Activated CD4-positive, CD25-positive, alpha-beta regulatory T cell treated with anti-CD3 and anti-CD28 coated beads, Interleukin-2, amount 50 U/mL, for 24 hours (primary cell): ENCODE measurements at regions not wholly inside any gene's neighbourhood (a gene's known extent, or its start where the extent isn't known, plus 50 kb on each side); places are given as distances from the start of the nearest gene placed in this dataset.
A peak's percentile ranks its signal among the peaks of the same experiment; 100 is the strongest.

Experiments
- ATAC-seq, 2 donors: fragments of 150-1000 bp; cut with Tn5 transposase; one replicate each; pipeline ENCODE4 v1.10.0; 2021; ENCODE audit warnings: mild to moderate bottlenecking in 1 of 2, moderate library complexity in 1 of 2

DNA sequence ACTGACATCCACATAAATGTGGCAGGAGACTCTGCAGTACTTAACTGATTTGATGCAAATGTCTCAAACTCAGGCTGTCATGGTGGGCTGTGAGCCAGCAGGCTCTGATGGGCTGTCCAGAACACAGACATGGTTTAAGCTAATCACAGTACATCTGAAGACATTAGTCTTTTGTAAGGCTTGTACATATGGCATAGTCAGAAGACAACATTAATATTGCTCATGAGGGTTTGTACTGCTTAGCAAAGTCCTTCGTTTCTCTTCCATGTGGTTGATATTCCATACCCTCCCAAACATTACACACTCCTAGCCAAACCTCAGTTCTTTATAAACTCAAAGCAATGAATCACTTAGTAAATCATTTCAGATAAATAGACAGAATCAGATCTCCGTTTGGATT, 330.6 kb downstream of the RND3 start:
- ATAC-seq, result no peak

DNA sequence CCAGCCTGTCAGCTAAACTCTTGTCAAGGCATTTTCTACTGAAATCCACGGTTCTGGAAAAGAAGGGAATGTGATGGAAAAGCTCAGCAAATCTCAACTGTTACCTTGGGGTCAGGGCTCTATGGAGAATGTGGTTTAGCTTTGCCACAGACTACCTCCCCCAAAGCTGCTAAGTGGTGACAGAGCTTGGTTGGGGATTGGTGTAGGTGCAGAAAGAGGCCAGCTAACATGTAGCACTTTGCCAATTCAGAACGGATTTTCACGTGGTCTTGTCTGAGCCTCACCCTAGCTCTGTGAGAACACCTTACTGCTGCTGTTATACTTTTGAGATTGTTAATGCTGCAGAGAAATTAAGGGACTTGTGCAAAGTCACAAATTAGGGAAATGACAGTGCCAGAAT, 331.1 kb downstream of the RND3 start:
- no peak for ATAC-seq

DNA sequence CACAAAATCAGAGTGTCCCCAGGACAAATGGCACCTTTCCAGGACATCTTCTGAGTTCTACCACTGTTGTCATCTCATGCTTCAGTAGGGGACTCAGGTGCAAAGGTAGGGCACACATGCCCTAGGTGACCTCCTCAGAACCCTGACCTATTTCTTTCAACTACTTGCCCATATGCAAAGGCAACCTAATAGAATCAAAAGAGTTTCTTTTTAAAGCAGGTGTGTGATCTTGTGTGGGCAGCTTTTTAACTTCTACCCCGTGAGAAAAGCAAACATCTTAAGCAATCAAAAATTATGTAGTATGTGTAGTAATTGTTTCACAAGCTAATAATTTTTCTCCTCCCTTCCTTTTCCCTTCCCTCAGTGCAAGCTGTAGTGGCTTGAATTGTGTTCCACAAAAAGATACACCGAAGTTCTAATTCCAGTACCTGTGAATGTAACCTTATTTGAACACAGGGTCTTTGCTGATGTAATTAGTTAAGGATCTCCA, 333.1 kb downstream of the RND3 start:
- ATAC-seq, result no peak

DNA sequence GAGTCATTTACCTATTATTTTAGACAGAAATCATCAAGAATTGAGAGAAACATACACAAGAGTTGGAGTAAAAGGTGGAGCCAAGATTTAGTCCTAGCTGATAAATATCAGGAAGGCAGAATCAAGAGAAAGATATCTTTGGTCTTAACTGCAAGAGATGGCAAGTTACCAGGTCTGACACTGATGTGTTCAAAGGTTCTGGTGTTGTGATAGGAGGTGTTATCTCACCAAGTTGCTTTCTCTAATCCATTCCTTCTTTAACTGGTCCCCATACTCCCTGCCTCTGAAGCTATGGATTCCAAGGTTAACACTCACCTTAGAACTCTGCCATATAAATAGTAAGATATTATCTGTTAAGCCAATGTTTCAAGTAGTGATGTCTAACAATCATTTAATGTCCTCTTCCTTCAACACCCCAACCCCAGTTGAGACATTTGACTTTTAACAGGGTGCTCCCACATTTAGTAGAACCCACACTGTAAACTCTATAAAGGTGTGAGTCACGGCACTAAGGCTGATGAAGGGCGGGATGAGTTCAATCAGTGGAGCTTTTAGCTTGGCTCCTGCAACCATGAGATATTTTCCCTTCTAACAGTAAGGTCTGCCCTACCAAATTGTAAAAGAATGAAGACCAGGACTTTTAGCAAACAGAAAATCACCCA, 333.7 kb downstream of the RND3 start:
- ATAC-seq, result no peak

DNA sequence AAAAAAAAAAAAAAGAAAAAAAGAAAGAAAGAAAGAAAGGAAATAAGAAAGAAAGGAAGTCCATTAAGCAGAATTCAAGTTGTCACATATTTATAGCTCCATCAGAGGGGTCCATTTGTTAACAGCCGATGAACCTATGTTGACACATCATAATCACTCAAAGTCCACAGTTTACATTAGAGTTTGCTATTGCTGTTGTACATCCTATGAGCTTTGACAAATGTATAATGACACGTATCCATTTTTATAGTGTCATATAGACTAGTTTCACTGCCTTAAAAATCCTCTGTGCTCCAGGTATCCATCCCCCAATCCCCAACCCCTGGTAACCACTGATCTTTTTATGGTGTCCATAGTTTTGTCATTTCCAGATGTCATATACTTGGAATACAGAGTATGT, 335.2 kb downstream of the RND3 start:
- no peak for ATAC-seq

DNA sequence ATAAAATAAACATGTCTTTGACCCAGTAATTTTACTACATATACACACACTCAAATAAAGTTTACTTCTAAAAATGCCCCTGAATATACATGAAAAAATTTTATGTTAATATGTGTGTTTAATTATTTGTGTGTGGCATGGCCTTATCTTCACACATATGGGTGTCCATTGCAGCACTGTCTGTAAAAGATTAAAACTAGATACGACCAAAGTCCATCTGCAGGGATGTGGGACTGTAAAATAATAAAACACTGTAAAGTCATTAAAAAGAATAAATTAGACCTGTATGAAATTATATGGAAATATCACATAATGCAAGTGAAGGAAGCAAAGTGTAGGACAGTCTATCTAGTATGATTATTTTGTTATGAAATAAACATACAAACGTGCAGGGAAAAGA, 337.3 kb downstream of the RND3 start:
- no peak for ATAC-seq

DNA sequence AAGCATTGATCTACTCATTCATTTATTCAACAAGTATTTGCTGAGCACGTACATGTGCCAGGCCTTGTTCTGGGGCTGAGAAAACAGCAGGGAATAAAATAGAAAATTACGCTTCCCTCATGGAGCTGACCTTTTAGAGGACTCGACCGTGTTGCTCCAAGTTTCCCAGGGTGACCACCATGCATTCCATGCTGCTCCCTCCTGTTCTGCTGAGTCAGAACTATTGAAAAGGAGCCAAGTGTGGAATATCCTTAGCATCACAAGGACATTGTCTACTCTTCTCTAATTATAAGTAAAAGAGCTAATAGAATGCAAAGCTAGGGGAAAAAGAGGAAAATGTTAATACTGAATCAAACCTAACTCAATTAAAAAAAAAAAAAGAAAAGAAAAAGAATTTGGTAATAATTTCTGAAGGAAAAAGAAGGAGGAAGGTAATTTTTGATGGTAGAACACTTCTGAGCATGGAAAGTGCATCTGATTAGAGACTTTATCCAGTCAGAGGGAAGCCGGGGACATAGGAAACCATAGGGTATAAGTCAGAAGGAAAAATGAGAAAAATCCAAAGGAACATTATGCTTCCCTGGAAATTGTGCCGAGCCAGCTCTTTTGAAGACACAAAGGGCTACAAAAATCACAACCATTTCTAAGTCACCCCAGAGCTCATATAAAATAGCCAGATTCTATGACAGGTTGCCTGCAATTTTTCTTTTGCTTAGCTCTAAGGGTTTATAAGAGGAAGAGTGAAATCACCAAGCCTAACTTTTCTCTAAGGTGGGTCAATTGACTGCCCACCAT, 339.4 kb downstream of the RND3 start:
- no peak for ATAC-seq

DNA sequence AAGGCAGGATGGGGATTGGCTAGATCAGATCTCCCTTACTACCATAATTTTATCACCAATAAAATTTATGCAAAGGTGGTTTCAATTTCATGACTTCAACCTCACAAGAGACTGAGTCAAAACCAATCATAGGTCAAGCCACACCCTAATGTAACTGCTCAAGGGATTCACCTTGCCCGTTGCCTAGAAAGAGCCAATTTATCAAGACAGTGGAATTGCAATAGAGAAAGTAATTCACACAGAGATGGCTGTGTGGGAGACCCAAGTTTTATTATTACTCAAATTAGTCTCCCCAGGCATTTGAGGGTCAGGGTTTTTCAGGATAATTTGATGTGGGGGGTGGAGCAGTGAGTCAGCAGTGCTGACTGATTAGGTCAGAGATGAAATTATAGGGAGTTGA, 340.6 kb downstream of the RND3 start:
- no peak for ATAC-seq

DNA sequence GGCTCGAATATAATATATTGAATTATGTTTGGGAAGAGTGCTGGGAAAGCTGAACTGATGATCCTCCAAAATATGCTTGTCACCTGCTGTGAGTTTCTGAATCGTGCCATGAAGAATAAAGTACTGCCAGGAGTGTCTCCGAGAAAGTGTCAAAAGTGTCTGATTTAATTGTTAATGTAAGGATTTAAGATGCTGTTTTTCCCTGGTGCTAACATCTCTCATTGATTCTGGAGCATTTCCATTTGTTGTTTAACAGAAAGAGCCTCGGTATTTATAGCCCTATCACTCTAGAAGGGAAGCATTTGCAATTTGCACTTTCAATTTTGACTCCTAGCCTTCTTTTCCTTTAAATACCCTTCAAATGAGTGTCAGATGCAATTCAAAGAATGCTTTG, 342.2 kb downstream of the RND3 start:
- no peak for ATAC-seq

DNA sequence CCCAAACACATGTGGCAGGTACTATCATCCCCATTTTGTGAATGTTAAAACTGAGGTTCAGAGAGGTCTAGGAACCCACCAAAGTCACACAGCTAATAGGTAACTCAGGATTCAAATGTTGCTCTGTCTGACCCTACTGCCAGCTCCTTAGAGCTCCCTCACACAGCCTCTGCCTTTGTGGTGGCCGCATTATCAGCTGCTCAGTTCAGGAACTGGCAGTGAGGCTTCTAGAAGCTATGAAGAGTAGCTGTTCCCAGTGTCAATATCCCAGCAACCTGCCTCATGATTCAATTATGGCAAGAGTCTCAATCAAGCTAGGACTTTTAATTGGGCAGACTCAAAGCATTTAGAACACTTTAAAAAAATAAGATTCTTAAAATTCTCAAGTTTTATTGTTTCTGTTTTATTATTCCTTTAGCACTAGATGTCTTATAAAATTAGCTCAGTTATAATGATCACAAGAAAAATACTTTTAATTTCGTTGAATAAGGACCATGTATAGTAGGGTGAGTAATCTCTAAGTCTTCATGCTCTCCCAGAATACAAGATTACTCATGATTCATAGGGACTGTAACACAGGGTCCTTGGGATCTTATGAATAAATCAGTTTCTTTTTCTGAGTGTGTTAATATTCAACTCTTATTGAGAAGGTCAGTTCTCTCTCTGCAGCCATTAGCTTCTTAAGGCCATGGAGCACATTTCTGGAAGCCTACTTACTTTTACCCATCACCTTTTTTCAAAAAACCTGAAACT, 342.7 kb downstream of the RND3 start:
- no peak for ATAC-seq

DNA sequence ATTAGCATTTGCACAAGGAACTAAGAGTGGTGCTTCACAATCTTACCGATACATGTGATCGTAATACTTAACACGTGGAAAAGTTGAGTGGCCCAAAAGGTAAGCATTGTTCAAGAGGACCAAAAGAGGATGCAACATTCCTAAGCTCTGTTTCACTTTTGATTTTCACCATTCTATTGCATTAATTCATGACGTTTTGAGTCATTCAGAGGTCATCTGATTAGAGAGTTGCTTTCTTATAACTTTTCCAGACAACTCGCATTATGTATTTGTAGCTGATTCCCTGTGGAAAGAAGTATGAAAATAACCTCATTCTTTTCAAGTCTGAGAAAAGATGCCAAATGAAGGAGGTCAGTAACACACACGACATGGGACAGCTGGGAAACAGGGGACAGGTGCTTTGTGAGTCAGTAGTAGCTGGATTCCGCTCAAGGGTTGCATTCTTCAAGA, 344.4 kb downstream of the RND3 start:
- no peak for ATAC-seq

DNA sequence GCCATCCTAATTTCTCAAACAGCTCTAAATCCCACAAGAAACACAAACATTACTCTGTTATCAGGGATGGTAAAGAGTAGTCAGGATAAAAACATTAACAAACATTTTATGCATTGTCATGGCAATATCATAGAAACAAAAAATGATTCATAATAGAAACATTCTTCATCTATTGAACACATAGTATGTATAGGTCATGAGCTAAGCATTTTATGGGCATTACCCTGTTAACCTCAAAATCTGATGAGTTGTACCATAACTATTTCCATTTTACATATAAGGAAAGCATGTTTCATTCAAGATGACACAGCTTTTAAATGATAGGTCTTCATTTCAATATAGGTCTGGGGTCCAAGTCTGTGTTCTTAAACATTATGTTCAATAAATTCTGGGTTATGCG, 344.9 kb downstream of the RND3 start:
- ATAC-seq, result no peak

DNA sequence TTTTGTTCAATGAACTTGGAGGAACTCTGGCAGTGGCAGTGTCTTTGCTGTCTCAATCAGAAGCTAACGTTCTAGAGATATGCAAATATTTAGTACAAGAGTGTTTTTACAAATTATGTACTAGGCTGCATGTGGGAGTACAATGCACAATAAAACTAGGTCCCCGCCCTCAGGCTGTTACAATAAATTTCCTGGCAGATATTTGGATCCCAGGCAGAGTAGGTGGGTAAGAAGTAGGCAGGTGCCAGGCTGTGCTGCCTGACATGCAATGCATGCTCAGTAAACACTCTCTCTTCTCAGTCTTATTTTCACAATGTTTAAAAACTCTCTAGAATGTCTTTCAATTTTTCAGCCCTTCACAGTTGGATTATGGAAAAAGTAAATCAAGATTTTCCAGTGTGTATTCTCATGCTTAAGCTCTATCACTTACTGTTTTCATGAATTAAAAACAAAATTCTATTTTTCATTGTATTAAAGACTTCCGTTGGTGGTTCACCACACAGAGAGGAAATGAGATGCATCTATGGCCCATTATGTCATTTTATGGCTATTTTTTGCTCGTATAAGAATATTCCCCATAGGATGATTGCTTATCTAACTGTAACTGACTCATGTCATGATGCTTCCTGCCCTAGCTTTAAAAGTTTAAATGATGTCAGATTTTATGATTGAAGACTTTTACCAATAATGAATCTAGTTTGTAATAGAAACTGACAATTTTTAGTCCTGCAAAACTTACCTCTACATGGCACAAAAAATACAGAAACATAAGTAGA, 346.1 kb downstream of the RND3 start:
- no peak for ATAC-seq

DNA sequence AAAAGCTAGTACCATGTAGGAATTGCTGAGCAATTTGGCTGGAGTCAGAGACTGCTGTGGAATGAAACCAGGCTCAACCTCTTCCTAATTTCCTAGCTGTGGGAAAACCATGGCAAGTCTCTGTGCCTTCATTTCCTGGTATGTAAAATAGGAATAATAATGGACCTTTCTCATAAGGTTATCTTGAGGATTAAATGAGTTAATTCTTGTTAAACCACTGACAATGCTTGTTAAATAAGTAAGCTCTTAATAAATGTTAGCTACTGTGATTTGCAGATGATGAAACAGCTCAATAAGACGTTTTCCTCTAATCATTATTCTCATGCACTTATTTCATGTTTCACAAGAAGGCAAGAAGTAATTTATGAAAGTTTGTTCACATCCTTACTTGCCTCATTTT, 346.7 kb downstream of the RND3 start:
- no peak for ATAC-seq

DNA sequence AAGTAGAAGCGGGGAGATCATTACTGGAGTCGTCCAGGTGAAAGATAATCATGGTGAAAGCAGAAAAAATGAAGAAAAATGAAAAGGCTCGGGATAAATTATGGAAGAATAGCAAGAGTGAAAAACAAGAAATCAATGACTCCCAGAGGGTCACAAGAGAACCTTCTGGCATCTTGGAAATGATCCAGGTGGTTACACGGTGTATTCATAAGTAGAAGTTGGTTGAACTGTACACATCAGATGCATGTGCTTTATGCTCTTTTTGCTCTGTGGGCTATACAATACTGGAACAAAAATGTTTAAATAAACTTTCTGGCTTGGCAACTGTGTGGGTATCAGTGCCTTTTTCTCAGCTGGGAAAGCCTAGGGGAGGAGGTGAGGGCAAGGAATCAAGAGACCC, 348.9 kb downstream of the RND3 start:
- ATAC-seq, result no peak

DNA sequence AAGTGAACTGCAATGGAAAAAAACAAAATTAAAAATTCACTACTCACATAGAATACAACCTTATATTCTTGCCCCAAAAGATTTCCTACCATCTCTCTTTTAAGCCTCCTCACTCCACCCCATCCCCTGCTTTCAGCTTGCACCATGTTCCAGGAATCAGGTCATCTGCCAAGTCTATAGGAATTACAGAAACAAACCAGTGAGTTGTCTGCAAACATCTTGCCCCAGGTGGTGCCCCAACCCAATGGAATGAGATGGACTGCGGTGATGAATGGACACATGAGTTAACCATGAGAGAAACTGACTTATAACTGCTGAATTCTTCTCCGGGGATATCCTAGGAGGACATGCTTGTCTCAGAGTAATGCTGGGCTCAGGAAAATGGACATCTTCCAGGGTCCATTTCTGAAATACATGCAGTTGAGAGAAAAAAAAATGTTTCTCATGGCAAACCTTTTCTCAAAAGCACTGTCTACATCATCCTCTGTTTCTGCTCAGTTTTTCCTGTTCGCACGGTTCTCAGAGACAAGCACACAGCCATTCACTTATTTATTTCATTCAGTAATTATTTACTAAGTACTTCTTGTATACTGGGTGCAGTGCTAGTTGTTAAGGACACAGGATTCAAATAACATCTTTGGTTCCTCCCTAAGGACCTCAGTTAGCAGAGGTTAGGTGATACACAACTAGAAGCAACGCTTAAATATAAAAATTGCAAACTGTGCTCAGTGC, 350.0 kb downstream of the RND3 start:
- no peak for ATAC-seq

DNA sequence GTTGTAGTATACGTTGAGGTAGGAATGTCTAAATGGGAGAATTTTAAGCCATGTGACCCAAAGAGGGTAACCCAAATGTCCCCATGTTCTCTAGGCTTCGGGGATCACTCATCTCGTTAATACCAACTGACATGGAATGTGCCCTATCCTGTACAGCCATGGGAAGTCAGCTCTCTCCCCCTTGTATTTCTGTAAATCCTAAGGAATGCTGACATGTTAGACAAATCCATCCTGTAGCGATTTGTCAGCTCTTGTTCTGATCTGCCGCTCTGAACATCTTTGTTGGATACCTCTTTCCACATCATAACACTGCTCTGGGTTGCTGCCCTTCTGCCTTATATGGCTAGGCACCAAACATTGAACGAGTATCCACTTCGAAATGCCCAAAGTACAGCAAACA, 350.6 kb downstream of the RND3 start:
- no peak for ATAC-seq

DNA sequence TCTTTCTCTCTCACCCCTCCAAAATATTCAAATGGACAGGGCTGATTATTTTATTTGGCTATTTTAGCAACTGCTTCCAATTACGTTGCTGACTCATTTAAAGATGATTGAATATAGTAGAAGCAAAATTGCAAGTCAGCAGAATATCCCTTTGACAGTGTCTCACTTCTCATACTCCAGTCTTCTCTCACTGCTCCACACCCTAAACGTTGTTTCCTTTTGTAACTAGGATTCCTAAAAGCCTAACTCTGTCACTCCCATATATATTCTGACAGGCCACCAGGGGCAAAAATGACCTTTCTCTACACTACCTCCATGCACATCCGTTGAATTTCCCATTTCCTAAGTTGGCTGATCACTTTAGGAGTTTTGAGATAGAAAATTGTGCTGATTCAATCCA, 351.1 kb downstream of the RND3 start:
- ATAC-seq, result no peak

DNA sequence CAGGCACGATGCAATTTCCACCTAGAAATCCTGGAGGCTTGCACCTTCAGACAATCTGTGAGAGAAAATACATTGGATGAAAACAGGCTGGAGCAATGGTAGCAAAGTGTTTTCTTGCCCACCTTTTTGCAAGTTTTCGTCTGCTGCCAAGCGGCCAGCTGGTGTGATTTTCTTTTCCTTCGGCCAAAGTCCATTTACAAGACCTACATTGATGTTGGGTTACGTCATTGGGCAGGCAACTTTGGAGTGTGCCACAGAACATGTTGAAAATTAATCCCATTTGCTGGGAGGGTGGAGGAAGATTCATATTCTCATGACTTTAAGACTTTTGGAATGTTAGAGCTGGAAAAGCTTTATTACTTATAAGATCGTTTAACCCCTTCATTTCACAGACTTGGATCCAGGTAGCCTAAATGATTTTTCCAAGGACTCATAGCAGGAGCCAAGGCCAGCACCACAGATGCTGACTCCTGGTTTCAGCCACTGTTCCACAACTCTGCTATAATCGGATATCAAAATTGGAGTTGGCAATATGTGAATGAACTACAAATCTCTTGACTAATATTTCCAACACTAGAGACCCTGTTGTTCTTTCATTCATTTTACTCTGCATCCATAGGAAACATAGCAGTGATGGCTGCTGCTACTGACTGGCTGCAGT, 352.1 kb downstream of the RND3 start:
- no peak for ATAC-seq

DNA sequence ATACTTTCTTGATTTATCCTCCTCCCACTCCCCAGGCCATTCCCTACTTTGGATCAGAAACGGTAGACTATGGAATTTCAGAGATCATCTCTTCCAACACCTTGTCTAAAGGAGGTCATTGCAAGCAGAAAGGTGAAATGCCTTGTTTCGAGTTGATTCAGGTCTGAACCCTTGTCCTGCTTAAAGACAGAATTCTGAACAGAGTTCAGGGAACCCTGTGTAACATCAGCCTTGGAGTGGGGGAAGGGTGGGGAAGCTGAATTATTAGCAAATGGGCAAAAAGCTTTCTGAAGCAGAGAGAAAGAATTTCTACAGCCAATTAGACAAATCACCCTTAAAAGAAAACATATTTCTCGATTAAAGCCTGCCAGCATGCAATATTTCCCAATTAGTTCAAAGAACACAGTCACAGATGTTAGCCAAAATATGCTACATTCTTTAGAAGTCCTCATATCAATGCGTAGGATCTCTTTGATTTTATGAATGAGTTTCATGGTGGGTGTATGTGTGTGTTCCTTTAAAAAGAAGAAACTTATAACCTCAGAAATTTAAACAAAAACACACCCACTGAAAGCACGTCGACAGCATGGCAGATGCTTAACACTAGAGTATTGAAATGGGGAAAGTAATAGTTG, 353.1 kb downstream of the RND3 start:
- ATAC-seq, result no peak

DNA sequence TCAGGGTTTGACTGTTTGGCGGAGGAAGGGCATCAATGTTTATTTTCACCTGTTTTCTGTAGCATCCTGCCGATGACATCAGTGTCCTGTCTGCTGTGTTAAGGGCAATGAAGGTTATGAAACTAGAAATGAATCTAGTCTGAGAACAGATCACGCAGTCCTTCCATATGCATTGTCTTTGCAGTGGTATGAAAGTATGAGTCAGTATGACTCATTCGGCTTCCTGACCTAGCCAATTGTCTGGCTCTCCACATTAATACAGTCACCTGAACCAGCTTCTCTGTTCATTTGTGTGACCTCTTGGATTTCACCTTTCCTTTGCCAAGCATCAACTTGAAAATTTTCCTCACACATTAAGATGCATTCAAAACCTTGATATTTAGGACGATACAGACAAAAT, 353.8 kb downstream of the RND3 start:
- ATAC-seq, result peak; percentile 51 to 53
